DOHH2 (cell line): ENCODE measurements at regions not wholly inside any gene's neighbourhood (a gene's known extent, or its start where the extent isn't known, plus 50 kb on each side); places are given as distances from the start of the nearest gene placed in this dataset.

Experiments used
- EZH2phosphoT487 ChIP-seq: fragments of 200-600 bp; sonication (generic); IDR thresholded peaks from 2 replicates; pipeline ENCODE4 v1.6.1; 2017; ENCODE audit warnings: borderline replicate concordance, mild to moderate bottlenecking, antibody characterized with exemption, low read length, moderate library complexity, mixed read lengths
- TF ChIP-seq, protein P1 (sequence below): fragments of 200-600 bp; sonication (generic); IDR thresholded peaks from one replicate; pipeline ENCODE4 v1.5.1; 2014; ENCODE audit warnings: antibody characterized with exemption, mild to moderate bottlenecking, low read depth, low read length; ENCODE audit not compliant: poor library complexity, severe bottlenecking

DNA sequence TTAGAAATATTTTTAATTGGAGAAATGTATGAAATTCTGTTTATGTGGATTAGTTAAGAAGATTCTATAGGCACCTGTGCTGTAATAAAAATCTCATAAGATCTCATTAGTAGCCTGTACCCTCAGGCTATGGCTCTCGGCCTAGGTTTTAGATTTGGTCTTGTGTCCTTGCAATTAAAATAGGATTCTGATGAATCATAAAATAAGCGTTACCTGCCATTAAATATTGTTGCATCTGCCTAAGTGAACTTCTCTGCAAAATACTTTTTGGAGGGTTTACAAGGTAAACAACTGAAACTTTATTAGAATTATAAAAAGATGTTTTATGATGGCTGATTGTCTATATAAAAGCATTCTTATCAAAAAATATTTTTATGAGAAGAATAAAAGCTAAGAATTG is 804.1 kb upstream of the ANO3 start:
- TF ChIP-seq, protein P1, sequence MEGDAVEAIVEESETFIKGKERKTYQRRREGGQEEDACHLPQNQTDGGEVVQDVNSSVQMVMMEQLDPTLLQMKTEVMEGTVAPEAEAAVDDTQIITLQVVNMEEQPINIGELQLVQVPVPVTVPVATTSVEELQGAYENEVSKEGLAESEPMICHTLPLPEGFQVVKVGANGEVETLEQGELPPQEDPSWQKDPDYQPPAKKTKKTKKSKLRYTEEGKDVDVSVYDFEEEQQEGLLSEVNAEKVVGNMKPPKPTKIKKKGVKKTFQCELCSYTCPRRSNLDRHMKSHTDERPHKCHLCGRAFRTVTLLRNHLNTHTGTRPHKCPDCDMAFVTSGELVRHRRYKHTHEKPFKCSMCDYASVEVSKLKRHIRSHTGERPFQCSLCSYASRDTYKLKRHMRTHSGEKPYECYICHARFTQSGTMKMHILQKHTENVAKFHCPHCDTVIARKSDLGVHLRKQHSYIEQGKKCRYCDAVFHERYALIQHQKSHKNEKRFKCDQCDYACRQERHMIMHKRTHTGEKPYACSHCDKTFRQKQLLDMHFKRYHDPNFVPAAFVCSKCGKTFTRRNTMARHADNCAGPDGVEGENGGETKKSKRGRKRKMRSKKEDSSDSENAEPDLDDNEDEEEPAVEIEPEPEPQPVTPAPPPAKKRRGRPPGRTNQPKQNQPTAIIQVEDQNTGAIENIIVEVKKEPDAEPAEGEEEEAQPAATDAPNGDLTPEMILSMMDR, result no peak
- TF ChIP-seq EZH2phosphoT487, result no peak
